GM19324 (cell line): ENCODE measurements at regions not wholly inside any gene's neighbourhood (a gene's known extent, or its start where the extent isn't known, plus 50 kb on each side); places are given as distances from the start of the nearest gene placed in this dataset.
"Not testable (repeated sequence)": the region's sequence is repeated elsewhere in the genome, so short reads cannot be mapped to it uniquely, and the experiment has no call there.

Source experiments
- ATAC-seq: cut with Tn5 transposase; IDR thresholded peaks from one replicate; pipeline ENCODE4 v1.9.1; 2021; ENCODE audit warnings: mild to moderate bottlenecking, moderate library complexity; ENCODE audit not compliant: unreplicated experiment, low FRiP score

DNA sequence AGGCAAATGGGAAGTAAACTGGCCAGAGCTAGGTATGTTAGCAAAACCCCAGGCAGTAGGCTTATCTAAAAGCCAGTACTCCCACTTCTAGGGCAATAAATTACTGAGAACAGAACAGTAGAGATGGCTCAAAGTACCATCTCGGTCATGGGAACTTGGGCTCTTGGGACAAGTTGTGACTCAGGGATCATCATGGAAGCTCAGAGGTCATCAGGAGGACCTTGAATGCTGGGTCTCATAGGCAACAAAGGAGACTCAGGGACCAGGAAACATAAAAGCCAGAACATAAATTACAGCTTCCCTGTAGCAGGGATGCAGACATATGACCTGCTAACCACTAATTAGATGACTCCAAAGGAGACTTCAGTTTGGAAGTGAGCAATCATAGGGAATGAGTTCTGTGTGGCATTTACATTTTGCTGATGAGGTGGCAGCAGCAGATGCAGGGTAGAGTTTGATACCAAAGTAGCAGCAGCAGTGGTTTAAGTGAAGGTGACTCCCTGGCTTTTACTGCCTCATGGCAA, 97.6 kb upstream of the SCAF11 start:
- no peak for ATAC-seq

DNA sequence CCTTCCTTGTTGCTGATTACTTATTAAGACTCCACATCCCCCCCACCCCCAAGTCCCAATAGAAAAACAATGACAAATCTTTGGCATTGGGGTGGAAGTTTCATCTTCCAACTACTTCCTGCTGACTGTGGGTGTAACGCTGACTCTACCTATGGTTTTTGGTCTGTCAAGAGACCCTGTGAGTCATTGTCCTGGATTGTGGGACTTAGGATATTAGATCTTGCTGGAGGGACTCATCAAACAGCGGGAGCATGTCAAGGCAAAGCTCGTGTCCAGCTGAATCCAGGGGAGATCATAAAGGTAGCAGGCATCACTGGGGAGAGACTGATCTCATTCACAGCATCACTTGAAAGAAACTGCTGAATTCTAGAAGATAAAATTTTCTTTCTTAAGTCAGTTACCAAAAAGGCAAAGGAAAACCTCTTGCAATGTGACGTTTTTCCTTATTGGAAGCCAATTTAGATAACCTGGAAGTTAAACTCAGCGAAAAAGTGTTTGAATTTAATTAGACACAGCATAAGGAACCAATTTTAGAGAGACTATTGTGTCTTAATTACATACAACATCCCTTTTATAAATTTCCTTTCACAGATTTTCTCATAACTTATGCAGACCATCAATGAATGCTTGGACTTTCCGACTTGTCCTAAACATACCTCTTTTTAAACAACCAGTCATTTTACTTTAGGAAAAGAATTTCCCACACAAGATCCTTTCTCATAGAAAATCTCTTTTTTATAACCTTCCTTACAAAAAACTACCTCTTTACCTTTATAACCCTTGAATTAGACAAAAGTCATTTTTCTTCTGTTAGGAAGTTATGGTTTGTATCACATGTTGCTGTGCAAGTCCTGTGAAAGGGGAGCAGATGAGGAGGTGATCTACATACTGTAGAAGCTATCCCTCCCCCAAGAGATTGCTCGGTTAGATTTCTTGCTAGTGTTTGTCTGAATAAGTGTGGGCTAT, 94.6 kb upstream of the SCAF11 start:
- no peak for ATAC-seq

DNA sequence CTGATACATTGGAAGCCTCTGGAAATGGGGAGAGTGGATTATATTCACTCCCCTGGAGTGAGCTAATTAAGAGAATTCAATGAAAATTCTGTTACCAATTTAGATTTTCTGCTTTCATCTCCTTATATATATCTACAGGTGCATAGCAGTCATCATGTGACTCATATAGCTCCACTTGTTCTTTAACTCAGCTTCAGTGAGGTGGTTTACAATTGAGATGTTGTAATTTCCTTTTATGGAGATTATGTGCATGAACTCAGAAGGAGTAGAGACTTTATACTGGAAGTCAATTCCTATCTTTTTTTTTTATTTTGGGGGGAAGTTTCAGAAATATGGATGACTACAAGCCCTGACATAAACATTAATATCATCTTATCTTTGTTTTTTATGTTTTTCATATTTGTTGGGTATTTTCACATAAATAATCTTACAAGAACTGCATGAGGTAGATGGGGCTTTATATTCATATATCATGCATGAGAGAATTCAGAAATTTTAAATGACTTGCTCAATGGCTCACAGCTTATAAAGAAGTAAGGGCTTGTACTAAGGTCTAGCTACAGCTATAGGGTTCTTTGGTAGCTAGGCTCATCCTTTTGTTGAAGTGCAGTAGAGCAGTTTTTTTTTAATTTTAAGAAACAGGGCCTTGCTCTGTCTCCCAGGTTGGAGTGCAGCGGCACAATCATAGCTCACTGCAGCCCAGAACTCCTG, 92.3 kb upstream of the SCAF11 start:
- ATAC-seq: no peak

DNA sequence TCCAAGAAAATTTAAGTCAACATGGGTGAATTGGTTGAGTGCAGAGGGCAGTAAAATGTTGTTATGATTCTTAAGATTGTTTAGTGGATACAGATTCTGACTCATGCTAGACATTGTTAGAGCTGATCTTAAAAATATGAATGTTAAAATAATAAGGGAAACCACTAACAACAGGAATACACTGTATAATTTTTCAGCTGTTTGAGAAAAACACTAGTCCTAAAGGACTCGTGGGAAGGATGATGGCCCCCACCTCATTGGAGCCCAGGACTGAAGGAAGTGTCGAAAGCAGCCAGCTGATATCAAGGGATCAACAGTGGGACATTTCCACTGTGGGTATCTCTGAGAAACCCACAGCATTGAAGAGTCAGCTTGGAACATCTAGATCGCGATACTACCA, 82.9 kb upstream of the SCAF11 start:
- ATAC-seq: no peak

DNA sequence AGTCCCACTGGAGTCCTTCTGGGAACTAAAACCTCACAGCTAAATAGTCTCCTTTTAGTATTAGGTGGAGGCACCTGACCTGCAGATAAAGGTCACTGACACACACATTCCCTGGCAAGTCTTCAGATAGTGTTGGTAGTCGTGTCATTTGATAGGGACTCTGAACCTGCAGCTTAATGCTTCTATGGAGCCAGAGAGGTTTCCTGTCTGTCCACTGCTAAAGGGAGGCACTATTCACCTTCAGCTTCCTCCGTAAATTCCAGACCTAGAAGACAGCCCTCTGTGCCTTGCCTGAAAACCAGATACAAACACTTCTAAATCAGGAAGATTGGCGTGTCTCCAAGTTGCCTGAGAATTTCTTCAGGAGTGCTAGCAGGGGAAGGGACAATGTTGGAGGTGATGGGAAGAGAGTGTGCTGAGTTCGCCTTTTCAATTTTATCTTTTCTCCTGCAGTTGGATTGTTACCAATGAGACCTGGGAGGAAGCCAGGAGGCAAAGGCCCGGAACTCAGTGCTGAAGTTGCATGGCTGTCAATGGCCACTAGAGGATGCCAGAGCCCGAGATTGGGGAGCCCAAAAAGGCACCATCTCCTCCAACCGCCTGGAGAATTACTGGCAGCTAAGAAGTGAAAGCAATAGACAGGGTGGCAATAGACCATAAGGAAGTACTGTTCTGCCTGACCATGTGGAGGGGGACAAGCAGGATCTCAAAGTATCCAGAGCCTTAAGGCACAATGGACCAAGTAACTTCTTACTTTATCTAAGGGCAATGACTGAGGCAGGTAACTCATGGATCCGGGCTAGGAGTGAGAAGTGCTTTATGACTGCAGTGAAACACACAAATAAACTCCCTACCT, 81.6 kb upstream of the SCAF11 start:
- ATAC-seq: peak; percentile 94

DNA sequence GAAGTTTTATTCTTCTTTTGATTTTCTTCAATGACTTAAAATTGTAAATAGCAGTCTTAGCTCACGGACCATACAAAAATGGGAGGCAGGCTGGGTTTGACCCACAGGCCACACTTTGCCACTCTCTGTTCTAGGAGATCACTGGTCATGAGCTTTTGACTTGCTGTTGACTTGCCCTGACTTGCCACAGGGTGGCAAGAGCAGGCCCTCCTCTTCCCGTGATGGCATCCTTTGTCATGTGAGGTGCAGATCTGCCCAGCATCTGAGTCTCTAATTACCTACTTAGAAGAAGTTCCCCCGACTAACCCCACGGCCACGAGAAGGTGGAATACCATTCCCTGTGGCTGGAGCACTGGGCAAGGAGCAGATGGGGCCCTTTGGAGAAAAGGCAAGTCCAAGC, 81.0 kb upstream of the SCAF11 start:
- ATAC-seq: no peak

DNA sequence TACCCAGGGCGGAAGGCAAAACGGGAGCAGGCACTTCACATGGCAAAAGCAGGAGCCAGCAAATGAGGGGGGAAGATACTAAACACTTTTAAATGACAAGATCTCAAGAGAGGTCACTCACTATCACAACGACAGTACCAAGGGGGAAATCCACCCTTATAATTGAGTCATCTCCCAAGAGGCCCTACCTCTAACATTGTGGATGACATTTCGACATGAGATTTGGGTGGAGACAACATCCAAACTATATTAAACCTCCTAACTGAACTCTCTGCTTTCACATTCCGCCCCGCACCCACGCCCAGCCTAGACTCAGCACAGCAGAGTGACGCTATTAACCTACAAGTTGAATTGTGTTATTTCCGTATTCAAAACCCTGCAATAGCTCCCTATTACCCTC, 76.7 kb upstream of the SCAF11 start:
- no peak for ATAC-seq

DNA sequence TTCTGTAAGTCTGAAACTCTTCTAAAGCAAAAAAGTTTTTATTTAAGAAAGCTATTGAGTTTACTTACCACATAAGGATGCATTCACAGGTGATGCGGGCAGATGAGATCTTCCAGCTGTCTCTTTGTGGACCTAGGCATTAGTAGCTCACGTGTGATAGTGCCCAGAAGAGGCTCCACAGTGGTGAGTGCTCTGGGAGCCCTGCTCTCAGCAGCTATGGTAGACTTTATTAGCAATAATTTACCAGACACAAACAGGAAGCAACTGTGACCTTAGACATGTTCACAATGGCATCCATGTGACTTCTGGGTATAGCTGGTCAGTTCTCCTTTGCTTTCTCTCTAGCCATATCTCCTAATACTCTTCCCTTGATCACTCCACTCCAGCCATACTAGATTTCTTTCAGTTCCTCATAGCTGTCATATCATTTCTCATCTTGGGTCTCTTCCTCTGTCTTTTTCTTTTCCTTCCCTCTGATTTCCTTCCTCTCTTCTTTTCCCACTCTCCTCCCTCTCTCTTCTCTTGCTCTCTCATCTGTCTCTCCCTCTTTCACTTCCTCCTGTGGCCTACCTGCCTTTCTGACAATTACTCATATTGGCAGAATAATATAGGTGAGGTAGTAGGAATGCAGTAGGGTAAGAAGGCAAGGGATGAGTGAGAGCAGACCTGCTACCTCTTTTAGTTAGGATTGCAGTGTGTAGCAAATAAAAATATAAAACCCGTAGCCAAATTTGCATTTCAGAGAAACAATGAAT, 75.2 kb upstream of the SCAF11 start:
- ATAC-seq: peak; percentile 69

DNA sequence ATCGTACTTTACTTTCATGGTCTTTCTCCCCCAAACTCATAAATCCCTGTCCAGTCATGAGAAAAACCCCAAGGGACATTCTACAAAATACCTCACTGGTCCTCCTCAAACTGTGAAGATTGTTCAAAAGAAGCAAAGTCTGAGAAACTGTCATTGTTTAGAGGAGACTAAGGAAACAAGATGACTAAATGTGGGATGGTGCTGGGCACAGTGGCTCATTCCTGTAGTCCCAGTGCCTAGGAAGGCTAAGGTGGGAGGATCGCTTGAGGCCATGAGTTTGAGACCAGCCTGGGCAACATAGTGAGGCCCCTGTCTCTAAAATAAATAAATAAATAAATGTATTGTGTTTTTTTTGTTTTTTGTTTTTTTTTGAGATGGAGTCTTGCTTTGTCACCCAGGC, 74.2 kb upstream of the SCAF11 start:
- ATAC-seq: no peak

DNA sequence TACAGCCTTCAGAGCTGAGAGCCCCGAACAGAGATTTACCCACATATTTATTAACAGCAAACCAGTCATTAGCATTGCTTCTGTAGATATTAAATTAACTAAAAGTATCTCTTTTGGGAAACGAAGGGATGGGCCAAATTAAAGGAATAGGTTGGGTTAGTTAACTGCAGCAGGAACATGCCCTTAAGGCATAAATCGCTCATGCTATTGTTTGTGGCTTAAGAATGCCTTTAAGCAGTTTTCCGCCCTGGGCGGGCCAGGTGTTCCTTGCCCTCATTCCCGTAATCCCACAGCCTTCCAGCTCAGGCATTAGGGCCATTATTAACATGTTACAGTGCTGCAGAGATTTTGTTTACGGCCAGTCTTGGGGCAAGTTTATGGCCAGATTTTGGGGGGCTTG, 68.3 kb upstream of the SCAF11 start:
- ATAC-seq: not testable (repeated sequence)

DNA sequence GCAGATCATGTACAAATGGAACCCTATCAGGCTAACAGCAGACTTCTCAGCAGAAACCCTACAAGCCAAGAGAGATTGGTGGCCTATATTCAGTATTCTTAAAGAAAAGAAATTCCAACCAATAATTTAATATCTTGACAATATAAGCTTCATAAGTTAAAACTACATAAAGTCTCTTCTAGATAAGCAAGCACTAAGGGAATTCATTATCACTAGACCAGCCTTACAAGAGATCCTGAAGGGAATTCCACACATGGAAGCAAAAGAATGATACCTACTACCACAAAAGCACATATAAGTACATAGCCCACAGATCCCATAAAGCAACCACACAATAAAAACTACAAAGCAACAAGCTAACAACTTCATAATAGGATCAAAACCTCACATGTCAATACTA, 60.4 kb upstream of the SCAF11 start:
- no peak for ATAC-seq

DNA sequence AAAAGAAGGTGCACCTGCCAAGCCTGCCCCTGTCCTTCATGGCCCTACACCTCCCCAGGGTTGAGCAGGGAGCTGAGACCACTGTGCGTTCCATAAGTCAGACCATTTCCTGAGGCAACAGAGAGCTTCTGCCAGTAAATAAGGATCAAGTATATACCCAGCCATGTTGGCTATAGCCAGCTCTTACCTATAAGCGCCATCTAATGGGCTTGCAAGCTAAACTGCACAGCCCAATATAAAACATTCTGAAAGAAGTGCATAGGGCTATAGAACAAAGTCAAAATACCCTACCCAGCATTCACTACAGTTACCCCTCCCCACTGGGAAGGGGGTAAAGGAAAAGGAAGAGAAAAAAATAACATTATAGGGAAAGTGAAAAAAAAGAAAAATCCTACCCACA, 59.3 kb upstream of the SCAF11 start:
- no peak for ATAC-seq

DNA sequence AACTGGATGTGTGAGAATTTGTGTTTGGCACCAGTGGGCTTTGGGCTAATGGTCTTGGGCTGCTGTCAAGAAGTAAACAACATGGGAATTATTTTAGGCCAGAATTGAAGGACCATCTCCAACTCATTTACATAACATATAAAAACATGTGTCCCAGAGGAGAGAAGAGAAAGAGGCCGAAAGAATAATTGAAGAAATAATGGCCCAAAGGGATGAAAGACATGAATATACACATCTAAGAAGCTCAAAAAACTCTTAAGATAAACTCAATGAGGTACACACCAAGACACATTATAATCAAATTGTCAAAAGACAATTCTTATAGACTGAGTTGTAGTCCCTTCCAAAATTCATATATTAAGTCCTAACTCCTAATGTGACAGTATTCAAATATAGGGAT, 56.1 kb upstream of the SCAF11 start:
- no peak for ATAC-seq

DNA sequence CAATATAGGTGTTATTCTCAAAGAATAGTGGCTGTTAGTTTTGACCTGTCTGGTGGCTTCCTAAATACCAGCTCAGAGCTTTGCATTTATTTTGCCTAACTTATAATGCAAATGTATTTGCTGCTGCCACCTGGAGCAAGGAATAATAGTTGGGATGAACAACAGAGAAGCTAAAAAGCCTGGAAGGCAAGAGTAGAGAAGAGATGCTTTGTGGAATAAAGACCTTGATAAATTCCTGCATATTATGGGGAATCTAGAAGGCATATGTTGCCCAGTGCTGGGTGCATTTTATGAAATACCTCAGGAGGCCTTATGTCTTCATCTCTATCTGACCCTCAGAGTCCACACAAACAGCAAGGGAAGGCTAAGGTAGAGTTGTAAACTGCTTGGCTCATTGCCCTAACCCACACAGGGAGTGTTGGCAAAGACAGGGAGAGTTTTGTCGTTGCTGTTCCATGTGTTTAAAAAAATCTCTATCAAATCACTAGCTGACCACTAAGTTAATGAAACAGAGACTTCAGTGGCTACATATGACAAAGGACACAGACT, 53.7 kb upstream of the SCAF11 start:
- no peak for ATAC-seq
